GM21528 (cell line): ENCODE measurements at regions not wholly inside any gene's neighbourhood (a gene's known extent, or its start where the extent isn't known, plus 50 kb on each side); places are given as distances from the start of the nearest gene placed in this dataset.

Experiments used
- ATAC-seq: cut with Tn5 transposase; IDR thresholded peaks from one replicate; pipeline ENCODE4 v1.9.1; 2021; ENCODE audit warnings: mild to moderate bottlenecking, moderate library complexity; ENCODE audit not compliant: unreplicated experiment, low FRiP score

GRCh38 chr18:11324956-11325882 is 175.8 kb upstream of the PIEZO2 start:
- ATAC-seq: peak; percentile 84

- ATAC-seq: no peak
Measured at GRCh38 chr18:11324510-11324909, 175.1 kb upstream of the PIEZO2 start.

DNA sequence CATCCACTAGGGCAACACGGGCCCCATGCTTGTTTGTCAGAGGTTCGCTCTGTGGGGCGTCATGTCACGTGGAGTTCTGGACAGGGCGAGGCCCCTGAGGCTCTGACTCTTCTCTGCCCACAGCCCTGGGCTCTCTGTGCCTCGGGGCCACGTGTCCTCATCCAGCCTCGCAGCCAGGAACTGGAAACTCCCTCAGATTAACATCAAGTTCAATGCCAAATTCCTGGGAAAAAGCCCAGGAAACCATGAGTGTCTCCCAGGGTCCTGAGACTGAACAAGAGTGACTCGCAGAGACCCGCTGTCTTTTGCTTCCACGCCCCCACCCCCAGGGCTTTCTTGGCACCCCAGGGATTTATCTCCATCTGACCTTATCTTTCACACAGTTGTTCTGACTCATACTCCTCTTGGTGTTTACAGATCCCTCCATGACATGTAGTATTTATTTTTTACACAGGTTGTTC is 174.0 kb upstream of the PIEZO2 start:
- ATAC-seq: no peak

GRCh38 chr18:11322716-11323115 is 173.3 kb upstream of the PIEZO2 start:
- no peak for ATAC-seq

- ATAC-seq: no peak
Measured at GRCh38 chr18:11322006-11322405, 172.6 kb upstream of the PIEZO2 start.

DNA sequence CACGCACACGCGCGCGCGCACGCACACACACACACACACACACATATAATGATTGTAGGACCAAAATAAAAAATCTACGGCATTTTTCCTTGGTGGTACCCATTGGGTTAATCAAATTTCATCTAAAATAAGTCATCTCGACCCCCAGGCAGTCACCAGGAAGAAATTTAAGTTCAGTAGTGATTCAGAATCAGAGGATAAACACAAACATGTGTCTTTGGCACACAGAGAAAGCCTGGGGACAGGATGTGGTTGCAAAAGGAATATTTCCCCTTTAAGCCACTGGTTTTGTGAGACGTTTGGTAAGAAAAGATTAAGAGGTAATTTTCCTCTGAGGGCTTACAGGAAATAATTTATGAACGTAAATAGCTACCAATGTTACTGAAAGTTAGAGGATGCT is 171.6 kb upstream of the PIEZO2 start:
- no peak for ATAC-seq

DNA sequence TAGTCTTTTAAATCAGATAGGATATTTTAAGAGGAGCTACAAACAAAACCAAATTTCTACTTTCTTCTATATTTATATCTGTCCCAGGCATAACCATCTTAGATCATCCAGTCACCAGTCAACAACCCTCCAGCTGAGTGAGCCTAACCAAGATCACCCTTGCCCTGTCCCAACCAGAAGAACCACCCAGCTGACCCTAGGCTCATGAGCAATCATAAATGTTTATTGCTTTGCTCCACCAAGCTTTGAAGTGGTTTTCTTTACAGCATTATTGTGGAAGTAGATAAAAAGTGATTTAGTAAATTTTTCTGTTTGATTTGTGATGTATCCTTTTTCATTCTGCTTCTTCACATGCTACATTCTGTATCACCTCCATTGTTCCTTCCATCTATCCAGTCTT is 167.2 kb upstream of the PIEZO2 start:
- ATAC-seq: no peak

- ATAC-seq: no peak
Measured at GRCh38 chr18:11310476-11311086, 161.2 kb upstream of the PIEZO2 start.

- ATAC-seq: no peak
Measured at GRCh38 chr18:11309172-11309571, 159.8 kb upstream of the PIEZO2 start.

- no peak for ATAC-seq
Measured at GRCh38 chr18:11308499-11308898, 159.1 kb upstream of the PIEZO2 start.

DNA sequence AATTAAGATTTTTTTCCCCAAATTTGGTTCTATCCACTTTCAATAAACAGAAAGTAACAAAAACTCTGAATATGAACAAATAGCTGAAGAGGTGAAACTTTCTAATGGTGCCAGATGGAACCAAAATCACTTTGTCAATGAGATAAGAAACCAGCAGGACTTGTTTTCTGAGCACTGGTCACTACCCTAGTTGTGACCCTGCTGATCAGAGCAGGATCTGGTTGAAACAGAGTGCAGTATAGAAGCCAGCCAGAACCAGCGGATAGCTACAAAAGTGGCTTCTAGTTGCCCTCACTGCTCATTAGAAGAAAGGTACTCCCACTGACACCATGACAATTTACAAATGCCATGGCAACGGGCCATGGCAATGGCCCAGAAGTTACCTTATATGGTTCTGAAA is 158.3 kb upstream of the PIEZO2 start:
- ATAC-seq: no peak

GRCh38 chr18:11305507-11305906 is 156.1 kb upstream of the PIEZO2 start:
- no peak for ATAC-seq

DNA sequence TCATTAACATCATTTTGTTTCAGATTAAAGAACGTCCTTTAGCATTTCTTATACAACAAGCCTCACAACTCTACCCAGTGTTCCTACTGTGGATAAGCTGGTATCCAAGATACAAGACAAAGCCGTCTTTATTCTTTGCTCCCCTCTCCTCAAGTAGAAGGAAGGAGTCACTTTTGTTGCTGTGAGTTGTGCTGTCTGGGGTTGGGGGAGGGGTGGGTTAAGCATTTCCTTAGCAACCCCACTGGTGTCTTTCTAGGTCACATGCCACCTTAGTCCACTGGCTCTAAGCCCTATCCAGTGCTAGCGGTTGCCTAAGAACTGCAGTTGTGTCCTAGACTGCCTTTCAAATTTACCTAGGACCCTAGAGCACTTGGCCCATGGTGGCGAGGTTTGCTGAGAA is 155.6 kb upstream of the PIEZO2 start:
- ATAC-seq: no peak

- no peak for ATAC-seq
Measured at GRCh38 chr18:11296946-11297345, 147.6 kb upstream of the PIEZO2 start.

- no peak for ATAC-seq
Measured at GRCh38 chr18:11293794-11294193, 144.4 kb upstream of the PIEZO2 start.

DNA sequence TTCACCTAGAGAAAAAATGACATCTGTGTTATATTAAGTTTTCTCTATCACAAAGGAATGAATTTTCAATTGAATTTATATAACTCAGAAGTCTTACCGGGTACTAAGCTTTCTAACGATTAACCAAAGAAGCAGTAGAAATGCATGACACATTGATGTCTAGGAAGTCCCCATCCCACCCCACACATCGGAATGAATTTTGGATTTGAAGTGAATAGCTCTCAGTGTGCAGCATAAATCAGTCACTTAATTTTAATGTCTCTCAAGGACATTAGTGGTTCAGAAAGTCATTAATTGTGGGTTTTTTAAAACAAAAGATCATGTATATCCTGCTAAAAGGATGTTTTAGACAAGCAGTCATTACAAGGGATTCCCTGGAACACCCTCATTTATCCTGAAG is 141.4 kb upstream of the PIEZO2 start:
- no peak for ATAC-seq

DNA sequence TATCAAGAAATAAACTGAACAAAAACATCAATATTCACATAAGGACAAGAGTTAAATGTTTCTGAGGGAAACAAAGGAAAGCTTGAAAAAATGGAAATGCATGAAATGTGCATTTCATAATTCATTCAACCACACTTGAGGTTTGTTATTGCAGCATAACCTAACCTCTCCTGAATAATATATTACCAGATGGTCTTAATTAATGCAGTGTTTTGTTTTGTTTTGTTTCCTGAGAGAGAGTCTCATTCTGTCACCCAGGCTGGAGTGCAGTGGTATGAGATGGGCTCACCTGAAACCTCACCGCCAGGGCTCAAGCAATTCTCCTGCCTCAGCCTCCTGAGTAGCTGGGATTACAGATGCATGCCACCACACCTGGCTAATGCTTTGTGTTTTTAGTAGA is 139.9 kb upstream of the PIEZO2 start:
- ATAC-seq: no peak

GRCh38 chr18:11288401-11288800 is 139.0 kb upstream of the PIEZO2 start:
- ATAC-seq: no peak

- no peak for ATAC-seq
Measured at GRCh38 chr18:11286431-11286830, 137.1 kb upstream of the PIEZO2 start.

DNA sequence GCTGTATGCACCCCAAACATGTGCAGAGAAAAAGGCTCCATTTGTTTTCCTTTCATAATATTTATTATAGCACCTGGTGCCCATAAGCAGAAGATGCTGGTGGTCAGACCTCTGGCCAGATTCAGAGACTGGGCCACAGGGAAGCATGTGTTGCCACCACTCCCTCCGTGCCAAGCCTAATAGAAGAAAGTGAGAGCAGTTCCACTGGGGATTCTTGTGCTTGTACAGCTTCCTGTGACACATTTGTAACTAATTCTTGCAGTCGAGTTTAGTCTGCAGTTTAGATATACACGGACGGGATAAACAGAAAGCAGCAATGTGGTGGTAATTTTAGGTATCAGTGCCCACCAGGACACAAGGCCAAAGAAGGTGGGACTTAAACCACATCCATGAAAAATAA is 135.4 kb upstream of the PIEZO2 start:
- no peak for ATAC-seq

GRCh38 chr18:11284349-11284748 is 135.0 kb upstream of the PIEZO2 start:
- ATAC-seq: no peak
